Endothelial cell of umbilical vein (primary cell): ENCODE measurements at regions not wholly inside any gene's neighbourhood (a gene's known extent, or its start where the extent isn't known, plus 50 kb on each side); places are given as distances from the start of the nearest gene placed in this dataset.

ENCODE experiments used
- BruUV-seq: library from RNA; stranded (reverse); fragments of 400-500 nt; replicated peaks from 2 replicates; lab custom pipeline; 2021; lab: Mats Ljungman, UMichigan
- CTCF ChIA-PET: fragments of 300-600, 350-600 bp; sonication (Branson Sonifier 250); formaldehyde crosslinking; loops from one replicate; lab custom pipeline; 2021; ENCODE audit warnings: antibody characterized with exemption, inconsistent platforms; lab: Charles Lee
- POLR2A ChIA-PET: fragments of 300-600, 350-600 bp; sonication (Branson Sonifier 250); formaldehyde crosslinking; loops from one replicate; lab custom pipeline; 2021; ENCODE audit warnings: antibody characterized with exemption, inconsistent platforms; lab: Charles Lee
- DNase-seq: peaks from one replicate; pipeline ENCODE4 v3.0.0-alpha.2; 2011; ENCODE audit warnings: low read depth, low spot score
- FAIRE-seq: peaks from 2 replicates; lab custom pipeline; 2011; peaks lifted over from hg19 to GRCh38; lab: Jason Lieb, UNC
- H2AFZ ChIP-seq: 2 replicates; pipeline ENCODE4 v1.6.0; 2012; ENCODE audit warnings: low read depth, low read length, control low read depth, inconsistent platforms
- H3K27ac ChIP-seq: 2 replicates; pipeline ENCODE4 v1.5.1; 2011; ENCODE audit warnings: low read depth, mild to moderate bottlenecking, control low read depth, low read length, moderate library complexity; ENCODE audit not compliant: insufficient read depth
- H3K27me3 ChIP-seq, 2 experiments: 2 replicates each; pipeline versions ENCODE4 v1.6.0 to v1.6.1; 2011; ENCODE audit warnings: low read length in 2 of 2, mixed read lengths in 1 of 2; ENCODE audit not compliant: control insufficient read depth in 2 of 2, insufficient read depth in 2 of 2
- H3K36me3 ChIP-seq, 2 experiments: 2 replicates in 1 of 2; 3 replicates in 1 of 2; pipeline ENCODE4 v1.5.1; 2011; ENCODE audit warnings: low read length in 2 of 2, mild to moderate bottlenecking in 1 of 2, moderate library complexity in 1 of 2; ENCODE audit not compliant: control insufficient read depth in 2 of 2, insufficient read depth in 2 of 2; ENCODE audit errors: extremely low read depth in 1 of 2
- H3K4me1 ChIP-seq: 3 replicates; pipeline ENCODE4 v1.5.1; 2011; ENCODE audit warnings: mild to moderate bottlenecking, low read length; ENCODE audit not compliant: control insufficient read depth, insufficient read depth; ENCODE audit errors: extremely low read depth
- H3K4me2 ChIP-seq: 2 replicates; pipeline ENCODE4 v1.6.1; 2011; ENCODE audit warnings: low read length, control low read depth, mixed read lengths; ENCODE audit not compliant: insufficient read depth
- H3K4me3 ChIP-seq, 3 experiments: fragments of 200-600 bp in 1 of 3; sonication (generic), shearing (Covaris generic) in 1 of 3; replicated peaks in 1 of 3; 2 replicates each; pipeline ENCODE4 v1.5.1; 2011 to 2016; ENCODE audit warnings: control low read depth in 3 of 3, low read length in 3 of 3, mild to moderate bottlenecking in 2 of 3, inconsistent platforms in 1 of 3, low read depth in 1 of 3, moderate library complexity in 1 of 3; ENCODE audit not compliant: insufficient read depth in 1 of 3
- H3K79me2 ChIP-seq: 2 replicates; pipeline ENCODE4 v1.6.0; 2012; ENCODE audit warnings: low read length, inconsistent platforms; ENCODE audit not compliant: control insufficient read depth, insufficient read depth
- H3K9ac ChIP-seq: replicated peaks from 2 replicates; pipeline ENCODE3; 2011; ENCODE audit warnings: low read length, control low read depth; ENCODE audit not compliant: insufficient read depth; ENCODE audit errors: extremely low read depth
- H3K9me1 ChIP-seq: replicated peaks from 3 replicates; pipeline ENCODE4 v1.6.0; 2011; ENCODE audit warnings: mild to moderate bottlenecking, low read length; ENCODE audit not compliant: control insufficient read depth, insufficient read depth; ENCODE audit errors: extremely low read depth
- H3K9me3 ChIP-seq: replicated peaks from 2 replicates; pipeline ENCODE4 v1.5.1; 2012; ENCODE audit warnings: low read length, inconsistent platforms; ENCODE audit not compliant: control insufficient read depth, insufficient read depth
- H4K20me1 ChIP-seq: replicated peaks from 2 replicates; pipeline ENCODE3; 2011; ENCODE audit warnings: mild to moderate bottlenecking, low read length; ENCODE audit not compliant: control insufficient read depth, insufficient read depth; ENCODE audit errors: extremely low read depth
- EZH2 ChIP-seq: IDR thresholded peaks from 2 replicates; pipeline ENCODE4 v1.6.1; 2012; ENCODE audit warnings: borderline replicate concordance, low read depth, mild to moderate bottlenecking, moderate library complexity, low read length, inconsistent platforms; ENCODE audit not compliant: severe bottlenecking
- FOS ChIP-seq: IDR thresholded peaks from 2 replicates; pipeline ENCODE4 v1.6.1; 2011; ENCODE audit warnings: mild to moderate bottlenecking, low read length, moderate library complexity, borderline replicate concordance; ENCODE audit not compliant: insufficient read depth
- GATA2 ChIP-seq: IDR thresholded peaks from 2 replicates; pipeline ENCODE4 v1.7.0; 2011; ENCODE audit warnings: low read depth, mild to moderate bottlenecking, moderate library complexity, mixed read lengths, low read length; ENCODE audit not compliant: insufficient read length, insufficient read depth
- JUN ChIP-seq: IDR thresholded peaks from 2 replicates; pipeline ENCODE4 v1.6.1; 2011; ENCODE audit warnings: borderline replicate concordance, low read depth; ENCODE audit not compliant: insufficient read length, insufficient read depth
- MYC ChIP-seq: IDR thresholded peaks from one replicate; pipeline ENCODE4 v1.6.1; 2011; ENCODE audit warnings: mild to moderate bottlenecking, low read depth, low read length
- POLR2A ChIP-seq: IDR thresholded peaks from 2 replicates; pipeline ENCODE4 v1.6.1; 2012; ENCODE audit warnings: low read depth, mild to moderate bottlenecking, control low read depth, low read length
- POLR2AphosphoS5 ChIP-seq: IDR thresholded peaks from 2 replicates; pipeline ENCODE4 v1.6.1; 2012; ENCODE audit warnings: low read depth, mild to moderate bottlenecking, control low read depth, low read length, moderate library complexity; ENCODE audit not compliant: insufficient read depth
- dilution Hi-C: fragments of 300-500 bp; cut with MboI; formaldehyde crosslinking; loops from one replicate; pipeline ENCODE4 v1.15.0; 2019; ENCODE audit warnings: low sequenced_read_pairs; ENCODE audit not compliant: extremely low pct_ligation_motif_present
- intact Hi-C: fragments of 100-400 bp; cut with micrococcal nuclease; formaldehyde crosslinking; loops from one replicate; pipeline ENCODE4 v1.10.0; 2022
- TF ChIP-seq, protein P1 (sequence below): IDR thresholded peaks from 2 replicates; pipeline ENCODE4 v1.6.1; 2011; ENCODE audit not compliant: insufficient read depth, insufficient read length
- TF ChIP-seq, protein P2 (sequence below), 2 donors: IDR thresholded peaks; 1 replicate in 1 of 2; 2 replicates in 1 of 2; pipeline ENCODE4 v1.5.1; 2011; ENCODE audit warnings: low read length in 2 of 2, mild to moderate bottlenecking in 2 of 2, moderate library complexity in 2 of 2, control low read depth in 1 of 2, inconsistent platforms in 1 of 2, low read depth in 1 of 2; ENCODE audit not compliant: insufficient read depth in 1 of 2; ENCODE audit errors: extremely low read depth in 1 of 2

DNA sequence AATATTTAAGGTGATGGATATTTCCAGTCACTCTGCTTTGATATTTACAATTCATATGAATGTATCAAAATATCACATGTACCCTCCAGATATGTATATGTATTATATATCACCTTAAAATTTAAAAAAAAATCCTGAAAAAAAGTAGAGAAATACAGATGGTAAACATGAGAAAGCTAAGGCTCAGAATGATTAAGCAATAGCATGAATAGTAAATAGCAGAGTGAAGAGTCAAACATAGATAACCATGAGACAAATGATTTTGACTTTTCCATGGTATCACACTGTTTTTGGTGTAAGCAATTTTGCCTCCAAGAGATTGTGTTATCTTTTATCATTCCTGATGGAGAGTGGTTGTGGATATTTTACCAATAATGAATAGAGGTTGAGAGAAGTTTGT is 868.8 kb downstream of the CDH11 start:
- no TSS peak for BruUV-seq
- dilution Hi-C loops (no loop called here), intact Hi-C loops (no loop called here)
- ChIA-PET POLR2A (no interaction called here), CTCF (no interaction called here)
- no peak overlapping the region for H3K4me3 ChIP-seq
- no peaks in the 10 kb centered on the region for H3K79me2 ChIP-seq
- H4K20me1 ChIP-seq: no peaks in the 10 kb centered on the region
- no peaks in the 10 kb centered on the region for H3K9me1 ChIP-seq
- no peak overlapping the region for H2AFZ ChIP-seq
- no peak overlapping the region for H3K27ac ChIP-seq
- no peak overlapping the region for H3K9ac ChIP-seq
- H3K27me3 ChIP-seq: no peaks in the 10 kb centered on the region
- H3K4me2 ChIP-seq: no peak overlapping the region
- H3K9me3 ChIP-seq: no peaks in the 10 kb centered on the region
- no peaks in the 10 kb centered on the region for H3K4me1 ChIP-seq
- no peak for TF ChIP-seq EZH2
- TF ChIP-seq, protein P1, sequence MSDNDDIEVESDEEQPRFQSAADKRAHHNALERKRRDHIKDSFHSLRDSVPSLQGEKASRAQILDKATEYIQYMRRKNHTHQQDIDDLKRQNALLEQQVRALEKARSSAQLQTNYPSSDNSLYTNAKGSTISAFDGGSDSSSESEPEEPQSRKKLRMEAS: no peak
- no peak for TF ChIP-seq MYC
- no peak for TF ChIP-seq POLR2A
- no peak for TF ChIP-seq GATA2
- TF ChIP-seq, protein P2, sequence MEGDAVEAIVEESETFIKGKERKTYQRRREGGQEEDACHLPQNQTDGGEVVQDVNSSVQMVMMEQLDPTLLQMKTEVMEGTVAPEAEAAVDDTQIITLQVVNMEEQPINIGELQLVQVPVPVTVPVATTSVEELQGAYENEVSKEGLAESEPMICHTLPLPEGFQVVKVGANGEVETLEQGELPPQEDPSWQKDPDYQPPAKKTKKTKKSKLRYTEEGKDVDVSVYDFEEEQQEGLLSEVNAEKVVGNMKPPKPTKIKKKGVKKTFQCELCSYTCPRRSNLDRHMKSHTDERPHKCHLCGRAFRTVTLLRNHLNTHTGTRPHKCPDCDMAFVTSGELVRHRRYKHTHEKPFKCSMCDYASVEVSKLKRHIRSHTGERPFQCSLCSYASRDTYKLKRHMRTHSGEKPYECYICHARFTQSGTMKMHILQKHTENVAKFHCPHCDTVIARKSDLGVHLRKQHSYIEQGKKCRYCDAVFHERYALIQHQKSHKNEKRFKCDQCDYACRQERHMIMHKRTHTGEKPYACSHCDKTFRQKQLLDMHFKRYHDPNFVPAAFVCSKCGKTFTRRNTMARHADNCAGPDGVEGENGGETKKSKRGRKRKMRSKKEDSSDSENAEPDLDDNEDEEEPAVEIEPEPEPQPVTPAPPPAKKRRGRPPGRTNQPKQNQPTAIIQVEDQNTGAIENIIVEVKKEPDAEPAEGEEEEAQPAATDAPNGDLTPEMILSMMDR (IDR thresholded peaks at IDR 0.05; ENCODE audit: extremely low read depth in 1 of 2, insufficient read depth in 1 of 2, low read depth in 1 of 2, low read length in 2 of 2): no peak
- no peak for TF ChIP-seq POLR2AphosphoS5
- TF ChIP-seq JUN: no peak
- no peak for TF ChIP-seq FOS
- H3K36me3 ChIP-seq: no peaks in the 10 kb centered on the region
- no peak for FAIRE-seq
- DNase-seq: no peak
